CD4-positive, alpha-beta T cell treated with Interleukin-17A for 4 hours (primary cell): ENCODE measurements at regions not wholly inside any gene's neighbourhood (a gene's known extent, or its start where the extent isn't known, plus 50 kb on each side); places are given as distances from the start of the nearest gene placed in this dataset.

Experiments used
- DNase-seq: peaks from one replicate; pipeline ENCODE4 v3.0.0-alpha.2; 2020; ENCODE audit warnings: mixed read lengths

DNA sequence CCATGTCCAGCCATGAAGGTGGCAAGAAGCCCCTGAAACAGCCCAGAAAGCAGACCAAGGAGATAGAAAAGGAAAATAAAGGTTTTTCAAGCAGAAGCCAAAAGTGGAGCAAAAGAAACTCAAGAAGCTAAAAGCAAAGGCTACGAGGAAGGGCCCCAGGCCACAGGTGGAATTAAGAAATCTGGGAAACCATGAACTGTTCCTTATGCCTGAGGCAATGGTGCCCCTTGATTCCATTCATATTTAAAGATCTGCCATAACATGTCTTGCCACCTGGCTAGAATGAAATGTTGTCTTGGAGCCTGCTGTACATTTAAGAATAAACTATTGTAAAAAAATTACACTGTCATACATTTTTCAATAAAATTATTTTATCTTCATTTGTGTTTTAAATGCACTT is 59.5 kb upstream of the TARS1 start:
- no peak for DNase-seq
